HG03521 (cell line): ENCODE measurements at regions not wholly inside any gene's neighbourhood (a gene's known extent, or its start where the extent isn't known, plus 50 kb on each side); places are given as distances from the start of the nearest gene placed in this dataset.

Experiments used
- ATAC-seq: cut with Tn5 transposase; IDR thresholded peaks from one replicate; pipeline ENCODE4 v1.9.1; 2021; ENCODE audit warnings: mild to moderate bottlenecking, moderate library complexity; ENCODE audit not compliant: unreplicated experiment

DNA sequence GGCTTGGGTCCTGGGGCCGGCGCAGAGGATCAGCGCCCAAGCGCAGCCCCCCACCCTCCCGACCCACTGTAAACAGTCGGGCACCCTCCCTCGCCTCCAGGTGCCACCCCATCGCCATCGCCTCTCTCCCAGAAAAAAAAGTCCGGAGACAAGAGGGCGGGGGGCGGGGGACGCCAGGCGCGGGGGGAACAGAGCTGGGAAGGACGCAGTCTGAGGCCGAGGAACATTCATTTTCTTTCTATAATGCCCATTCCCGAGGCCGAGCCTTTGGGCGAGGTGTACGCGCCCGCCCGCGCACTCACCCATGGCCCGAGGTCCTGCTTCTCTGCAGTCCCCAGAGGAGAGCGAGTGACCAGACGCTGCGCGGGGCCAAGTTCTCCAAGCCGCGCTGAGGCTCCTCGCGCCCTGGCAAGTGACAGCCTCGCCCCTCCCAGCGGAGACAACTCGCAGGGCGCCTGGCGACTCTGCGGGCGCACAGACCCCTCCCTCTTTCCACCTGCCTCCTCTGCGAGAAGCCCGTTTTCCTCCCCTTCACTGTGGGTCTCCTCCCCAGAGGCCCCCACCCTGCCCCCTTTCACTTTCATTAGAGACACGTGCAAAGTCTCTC lies 63.5 kb upstream of the WDR17 start:
- peak; percentile 72 for ATAC-seq

GRCh38 chr4:176005766-176006165 lies 59.9 kb upstream of the WDR17 start:
- no peak for ATAC-seq

GRCh38 chr4:176009254-176009653 lies 56.4 kb upstream of the WDR17 start:
- ATAC-seq = no peak

GRCh38 chr4:176011529-176011928 lies 54.1 kb upstream of the WDR17 start:
- ATAC-seq = no peak

GRCh38 chr4:176013476-176014247 lies 52.0 kb upstream of the WDR17 start:
- peak; percentile 85 for ATAC-seq

DNA sequence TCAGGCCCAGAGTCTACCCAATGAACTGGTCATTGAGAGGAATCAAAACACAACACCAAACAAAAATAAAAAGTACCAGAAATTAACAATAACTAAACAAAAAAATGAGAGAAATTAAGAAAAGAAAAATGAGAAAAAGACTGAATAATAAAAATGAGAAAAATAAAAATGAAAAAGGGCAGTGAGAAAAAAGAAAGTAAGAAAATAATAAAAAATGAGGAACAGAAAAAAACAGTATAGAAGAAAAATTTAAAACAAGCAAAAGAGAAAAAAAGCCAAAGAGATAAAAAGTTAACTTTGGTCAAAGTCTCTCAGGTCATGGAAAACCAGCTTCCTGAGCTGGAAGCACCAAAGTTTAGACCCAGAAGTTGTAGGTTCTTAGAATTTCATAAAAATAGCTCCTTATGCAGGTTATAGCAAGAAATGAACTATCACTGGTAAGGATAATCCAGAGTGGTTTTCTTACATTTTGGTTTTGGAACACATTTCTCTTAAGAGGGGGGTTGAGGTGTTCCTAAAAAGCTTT lies 51.0 kb upstream of the WDR17 start:
- no peak for ATAC-seq
